ENCODE measurements at regions not wholly inside any gene's neighbourhood (a gene's known extent, or its start where the extent isn't known, plus 50 kb on each side); places are given as distances from the start of the nearest gene placed in this dataset.
"Not testable (repeated sequence)": the region's sequence is repeated elsewhere in the genome, so short reads cannot be mapped to it uniquely, and the experiment has no call there.

DNA sequence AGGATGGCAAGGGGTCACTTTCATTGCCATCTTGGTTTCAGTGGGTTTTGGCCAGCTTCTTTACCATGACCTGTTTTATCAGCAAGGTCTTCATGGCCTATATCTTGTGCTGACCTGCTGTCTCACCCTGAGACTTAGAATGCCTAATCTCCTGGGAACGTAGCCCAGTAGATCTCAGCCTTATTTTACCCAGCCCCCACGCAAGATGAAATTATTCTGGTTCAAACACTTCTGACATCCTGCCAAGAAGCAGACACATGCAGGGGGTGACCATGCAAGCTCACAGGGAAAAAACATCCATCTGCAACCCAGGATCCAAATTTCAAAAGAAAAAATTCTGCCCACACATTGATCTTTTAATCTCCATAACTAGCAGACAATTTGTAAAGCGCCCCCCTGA lies 88.4 kb upstream of the EEPD1 start:
- Histone ChIP-seq H3K79me2 (no peaks in the 10 kb centered on the region), H3K36me3 (ENCODE audit: control insufficient read depth, insufficient read depth, low read length) (no peaks in the 10 kb centered on the region), H3K4me3 (ENCODE audit: low read depth, low read length) (no peak overlapping the region), H2AFZ (no peak overlapping the region), H3K27ac (no peak overlapping the region), H3K27me3 (ENCODE audit: control insufficient read depth, insufficient read depth, low read length) (no peaks in the 10 kb centered on the region), H3K9me3 (ENCODE audit: control insufficient read depth, low read length) (no peaks in the 10 kb centered on the region), H3K4me1 (peaks cover 8% of the 10 kb centered on the region), H3K4me2 (ENCODE audit: low read length) (no peak overlapping the region), H3K9ac (no peak overlapping the region)
- TF ChIP-seq, protein P1, sequence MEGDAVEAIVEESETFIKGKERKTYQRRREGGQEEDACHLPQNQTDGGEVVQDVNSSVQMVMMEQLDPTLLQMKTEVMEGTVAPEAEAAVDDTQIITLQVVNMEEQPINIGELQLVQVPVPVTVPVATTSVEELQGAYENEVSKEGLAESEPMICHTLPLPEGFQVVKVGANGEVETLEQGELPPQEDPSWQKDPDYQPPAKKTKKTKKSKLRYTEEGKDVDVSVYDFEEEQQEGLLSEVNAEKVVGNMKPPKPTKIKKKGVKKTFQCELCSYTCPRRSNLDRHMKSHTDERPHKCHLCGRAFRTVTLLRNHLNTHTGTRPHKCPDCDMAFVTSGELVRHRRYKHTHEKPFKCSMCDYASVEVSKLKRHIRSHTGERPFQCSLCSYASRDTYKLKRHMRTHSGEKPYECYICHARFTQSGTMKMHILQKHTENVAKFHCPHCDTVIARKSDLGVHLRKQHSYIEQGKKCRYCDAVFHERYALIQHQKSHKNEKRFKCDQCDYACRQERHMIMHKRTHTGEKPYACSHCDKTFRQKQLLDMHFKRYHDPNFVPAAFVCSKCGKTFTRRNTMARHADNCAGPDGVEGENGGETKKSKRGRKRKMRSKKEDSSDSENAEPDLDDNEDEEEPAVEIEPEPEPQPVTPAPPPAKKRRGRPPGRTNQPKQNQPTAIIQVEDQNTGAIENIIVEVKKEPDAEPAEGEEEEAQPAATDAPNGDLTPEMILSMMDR (IDR thresholded peaks at IDR 0.05) = no peak

DNA sequence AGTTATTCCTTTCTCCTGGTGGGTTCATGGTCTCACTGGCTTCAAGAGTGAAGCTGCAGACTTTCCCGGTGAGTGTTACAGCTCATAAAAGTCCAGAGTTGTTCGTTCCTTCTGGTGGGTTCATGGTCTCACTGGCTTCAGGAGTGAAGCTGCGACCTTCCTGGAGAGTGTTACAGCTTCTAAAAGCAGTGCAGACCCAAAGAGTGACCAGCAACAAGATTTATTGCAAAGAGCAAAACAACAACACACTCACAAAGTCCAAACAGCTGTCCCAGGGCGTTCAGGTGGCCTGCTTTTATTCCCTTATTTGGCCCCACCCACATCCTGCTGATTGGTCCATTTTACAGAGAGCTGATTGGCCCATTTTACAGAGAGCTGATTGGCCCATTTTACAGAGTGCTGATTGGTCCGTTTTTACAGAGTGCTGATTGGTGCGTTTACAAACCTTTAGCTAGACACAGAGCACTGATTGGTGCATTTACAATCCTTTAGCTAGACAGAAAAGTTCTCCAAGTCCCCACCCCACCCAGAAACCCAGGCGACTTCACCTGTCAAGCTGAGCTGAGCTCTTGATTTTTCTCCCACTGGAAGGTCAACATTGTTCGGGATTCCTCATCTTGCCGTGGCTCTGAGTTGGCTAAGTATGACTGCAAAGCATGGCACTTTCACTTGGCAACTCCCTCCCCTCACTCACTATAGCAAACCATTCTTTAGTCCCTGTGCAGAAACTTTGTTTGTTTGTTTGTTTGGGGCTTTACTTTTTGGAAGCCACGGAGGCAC lies 87.3 kb upstream of the EEPD1 start:
- not testable (repeated sequence) for H3K27me3 ChIP-seq (ENCODE audit: control insufficient read depth, insufficient read depth, low read length); H3K36me3 ChIP-seq (ENCODE audit: control insufficient read depth, insufficient read depth, low read length); H3K79me2 ChIP-seq; H3K27ac ChIP-seq; H3K4me3 ChIP-seq (ENCODE audit: low read depth, low read length); H3K9ac ChIP-seq; H3K4me1 ChIP-seq; H3K4me2 ChIP-seq (ENCODE audit: low read length); H3K9me3 ChIP-seq (ENCODE audit: control insufficient read depth, low read length); H2AFZ ChIP-seq

DNA sequence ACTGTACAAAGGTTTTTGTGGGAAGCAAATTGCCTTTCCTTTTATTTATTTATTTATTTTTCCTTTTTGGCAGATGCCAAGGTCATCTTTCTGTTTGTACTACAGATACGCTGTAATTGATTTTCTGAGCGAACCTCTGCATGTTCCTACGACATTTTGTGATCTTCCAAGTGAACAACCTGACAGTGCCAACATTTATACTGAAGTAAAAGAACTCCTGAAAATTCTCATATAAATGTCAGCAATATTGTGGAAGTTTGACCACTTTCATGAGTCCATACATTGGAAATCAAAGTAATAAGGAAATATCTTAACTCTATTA lies 86.8 kb upstream of the EEPD1 start:
- no peak overlapping the region for H3K27ac ChIP-seq
- H3K4me1 ChIP-seq = no peaks in the 10 kb centered on the region
- no peaks in the 10 kb centered on the region for H3K36me3 ChIP-seq (ENCODE audit: control insufficient read depth, insufficient read depth, low read length)
- H3K9me3 ChIP-seq (ENCODE audit: control insufficient read depth, low read length) = no peaks in the 10 kb centered on the region
- H3K4me3 ChIP-seq (ENCODE audit: low read depth, low read length) = no peak overlapping the region
- H3K27me3 ChIP-seq (ENCODE audit: control insufficient read depth, insufficient read depth, low read length) = no peaks in the 10 kb centered on the region
- no peak overlapping the region for H3K4me2 ChIP-seq (ENCODE audit: low read length)
- H3K79me2 ChIP-seq = no peaks in the 10 kb centered on the region
- no peak overlapping the region for H2AFZ ChIP-seq
- TF ChIP-seq, protein P1 (IDR thresholded peaks at IDR 0.05) = no peak
- H3K9ac ChIP-seq = no peak overlapping the region

DNA sequence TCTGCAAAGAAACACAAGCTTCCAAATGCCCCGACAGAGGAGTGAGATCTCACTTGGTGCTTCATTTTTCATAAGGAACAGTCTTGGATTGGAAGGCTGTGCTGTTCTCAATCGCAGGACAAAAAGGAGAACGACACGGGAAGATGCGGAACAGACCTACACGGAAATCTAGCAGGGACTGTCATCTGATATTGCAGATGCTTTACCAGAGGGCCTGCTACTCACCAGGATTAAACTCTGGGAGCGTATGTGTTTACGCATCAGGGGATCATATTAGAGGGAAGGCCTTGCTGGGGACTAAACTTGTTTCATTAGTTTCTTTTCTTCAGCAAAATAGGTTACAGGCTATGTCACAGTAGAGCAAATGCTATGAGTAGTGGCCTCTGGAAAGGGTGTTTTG lies 82.8 kb upstream of the EEPD1 start:
- Histone ChIP-seq H3K27ac (no peak overlapping the region), H3K4me3 (ENCODE audit: low read depth, low read length) (no peak overlapping the region), H2AFZ (no peak overlapping the region)

DNA sequence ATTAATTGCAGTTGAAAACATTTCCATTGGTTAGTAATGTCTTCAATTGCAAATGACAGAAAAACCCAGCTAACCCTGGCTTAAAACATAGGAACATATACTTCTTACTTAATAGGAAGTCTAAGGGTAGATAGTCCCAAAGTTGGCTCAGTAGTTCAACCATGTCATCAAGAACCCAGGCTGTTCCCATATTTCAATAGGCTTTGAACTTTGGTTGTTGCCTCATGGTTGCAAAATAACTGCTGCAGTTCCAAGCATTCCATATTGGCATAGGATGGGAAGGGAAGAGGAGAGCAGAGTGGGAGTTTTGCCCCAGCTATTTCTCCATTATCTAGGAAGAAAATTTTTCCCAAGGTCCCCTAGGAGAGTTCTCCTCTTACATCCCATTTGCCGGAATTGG lies 81.4 kb upstream of the EEPD1 start:
- Histone ChIP-seq H3K9me3 (ENCODE audit: control insufficient read depth, low read length) (no peaks in the 10 kb centered on the region), H3K79me2 (no peaks in the 10 kb centered on the region), H3K4me2 (ENCODE audit: low read length) (no peak overlapping the region), H3K9ac (no peak overlapping the region), H3K27ac (no peak overlapping the region), H3K4me1 (peaks cover 3% of the 10 kb centered on the region), H3K4me3 (ENCODE audit: low read depth, low read length) (no peak overlapping the region), H2AFZ (no peak overlapping the region), H3K27me3 (ENCODE audit: control insufficient read depth, insufficient read depth, low read length) (no peaks in the 10 kb centered on the region), H3K36me3 (ENCODE audit: control insufficient read depth, insufficient read depth, low read length) (no peaks in the 10 kb centered on the region)
- TF ChIP-seq, protein P1 (IDR thresholded peaks at IDR 0.05) = no peak

More for the DNA sequence above, 82.8 kb upstream of the EEPD1 start:
- no peak overlapping the region for H3K4me2 ChIP-seq (ENCODE audit: low read length)
- H3K9me3 ChIP-seq (ENCODE audit: control insufficient read depth, low read length) = no peaks in the 10 kb centered on the region
- H3K4me1 ChIP-seq = no peaks in the 10 kb centered on the region
- TF ChIP-seq, protein P1 (IDR thresholded peaks at IDR 0.05) = no peak
- H3K79me2 ChIP-seq = no peaks in the 10 kb centered on the region
- no peak overlapping the region for H3K9ac ChIP-seq
- no peaks in the 10 kb centered on the region for H3K27me3 ChIP-seq (ENCODE audit: control insufficient read depth, insufficient read depth, low read length)
- no peaks in the 10 kb centered on the region for H3K36me3 ChIP-seq (ENCODE audit: control insufficient read depth, insufficient read depth, low read length)

Data from parathyroid adenoma (tissue), 2 donors.